ENCODE measurements at regions not wholly inside any gene's neighbourhood (a gene's known extent, or its start where the extent isn't known, plus 50 kb on each side); places are given as distances from the start of the nearest gene placed in this dataset.

- TF ChIP-seq SP1 (IDR thresholded peaks at IDR 0.05) (no peak), PKNOX1 (IDR thresholded peaks at IDR 0.05) (no peak), FOXK2 (IDR thresholded peaks at IDR 0.05) (no peak), ARNT (IDR thresholded peaks at IDR 0.05) (no peak)
These were observed 75.4 kb upstream of the PWP1 start for GRCh38 chr12:107610021-107610859.
